OCI-LY3 (cell line): ENCODE measurements at regions not wholly inside any gene's neighbourhood (a gene's known extent, or its start where the extent isn't known, plus 50 kb on each side); places are given as distances from the start of the nearest gene placed in this dataset.

Experiments used
- EZH2phosphoT487 ChIP-seq: fragments of 200-600 bp; shearing (Covaris generic); IDR thresholded peaks from 2 replicates; pipeline ENCODE4 v1.6.1; 2018; ENCODE audit warnings: antibody characterized with exemption, mixed run types, low read depth
- TF ChIP-seq, protein P1 (sequence below): fragments of 200-600, 300-600 bp; sonication (generic); IDR thresholded peaks from 2 replicates; pipeline ENCODE4 v1.5.1; 2014; ENCODE audit warnings: antibody characterized with exemption, low read length, low read depth

DNA sequence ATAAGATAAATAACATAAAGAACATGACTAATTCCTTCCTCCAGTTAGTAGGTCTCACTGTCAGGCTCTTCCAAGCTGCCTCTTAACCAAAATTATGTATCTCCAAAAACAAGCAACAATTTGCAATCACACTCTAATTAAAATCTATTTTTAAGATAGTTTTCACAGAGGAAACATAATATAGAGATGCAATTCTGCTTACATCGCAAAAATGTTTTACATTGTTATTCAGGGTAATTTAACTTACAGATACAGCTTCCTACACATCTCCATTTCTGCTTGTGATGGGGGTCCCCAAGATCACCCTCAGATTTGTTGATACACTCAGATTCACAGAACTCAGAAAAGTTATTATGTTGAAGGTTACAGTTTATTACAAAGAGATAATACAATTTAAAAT is 115.5 kb downstream of the DSC3 start:
- TF ChIP-seq, protein P1, sequence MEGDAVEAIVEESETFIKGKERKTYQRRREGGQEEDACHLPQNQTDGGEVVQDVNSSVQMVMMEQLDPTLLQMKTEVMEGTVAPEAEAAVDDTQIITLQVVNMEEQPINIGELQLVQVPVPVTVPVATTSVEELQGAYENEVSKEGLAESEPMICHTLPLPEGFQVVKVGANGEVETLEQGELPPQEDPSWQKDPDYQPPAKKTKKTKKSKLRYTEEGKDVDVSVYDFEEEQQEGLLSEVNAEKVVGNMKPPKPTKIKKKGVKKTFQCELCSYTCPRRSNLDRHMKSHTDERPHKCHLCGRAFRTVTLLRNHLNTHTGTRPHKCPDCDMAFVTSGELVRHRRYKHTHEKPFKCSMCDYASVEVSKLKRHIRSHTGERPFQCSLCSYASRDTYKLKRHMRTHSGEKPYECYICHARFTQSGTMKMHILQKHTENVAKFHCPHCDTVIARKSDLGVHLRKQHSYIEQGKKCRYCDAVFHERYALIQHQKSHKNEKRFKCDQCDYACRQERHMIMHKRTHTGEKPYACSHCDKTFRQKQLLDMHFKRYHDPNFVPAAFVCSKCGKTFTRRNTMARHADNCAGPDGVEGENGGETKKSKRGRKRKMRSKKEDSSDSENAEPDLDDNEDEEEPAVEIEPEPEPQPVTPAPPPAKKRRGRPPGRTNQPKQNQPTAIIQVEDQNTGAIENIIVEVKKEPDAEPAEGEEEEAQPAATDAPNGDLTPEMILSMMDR, result no peak
- no peak for TF ChIP-seq EZH2phosphoT487
